Activated CD4-positive, alpha-beta T cell treated with anti-CD3 and anti-CD28 coated beads, Interleukin-2, amount 10 ng/mL, durations not matched to agents 7 days and 5 days (primary cell): ENCODE measurements at regions not wholly inside any gene's neighbourhood (a gene's known extent, or its start where the extent isn't known, plus 50 kb on each side); places are given as distances from the start of the nearest gene placed in this dataset.

ENCODE experiments used
- CTCF ChIA-PET: fragments of 350-600 bp; sonication (Branson Sonifier 250); formaldehyde crosslinking; loops from one replicate; lab custom pipeline; 2021; ENCODE audit warnings: antibody characterized with exemption; lab: Charles Lee
- POLR2A ChIA-PET: fragments of 350-600 bp; sonication (Branson Sonifier 250); formaldehyde crosslinking; loops from one replicate; lab custom pipeline; 2021; ENCODE audit warnings: antibody characterized with exemption; lab: Charles Lee
- DNase-seq: peaks from one replicate; pipeline ENCODE4 v3.0.0-alpha.2; 2020
- H3K27ac Mint-ChIP-seq: one replicate; pipeline ENCODE4 v1.8.0; 2021; ENCODE audit warnings: mild to moderate bottlenecking, moderate library complexity, mixed read lengths
- H3K27me3 Mint-ChIP-seq: one replicate; pipeline ENCODE4 v1.8.0; 2021; ENCODE audit warnings: mixed read lengths
- H3K36me3 Mint-ChIP-seq: one replicate; pipeline ENCODE4 v1.8.0; 2021; ENCODE audit warnings: low read depth, mixed read lengths
- H3K4me1 Mint-ChIP-seq: one replicate; pipeline ENCODE4 v1.8.0; 2021; ENCODE audit warnings: mixed read lengths
- H3K4me3 Mint-ChIP-seq: one replicate; pipeline ENCODE4 v1.8.0; 2021; ENCODE audit warnings: mild to moderate bottlenecking, moderate library complexity, mixed read lengths
- H3K9me3 Mint-ChIP-seq: one replicate; pipeline ENCODE4 v1.8.0; 2021; ENCODE audit warnings: mixed read lengths

GRCh38 chr11:92376146-92376599 lies 151.6 kb downstream of the FAT3 start:
- Mint-ChIP-seq H3K9me3 (no peaks in the 10 kb centered on the region), H3K4me3 (no peak overlapping the region), H3K27me3 (no peaks in the 10 kb centered on the region), H3K27ac (no peak overlapping the region), H3K36me3 (no peaks in the 10 kb centered on the region), H3K4me1 (no peaks in the 10 kb centered on the region)
- ChIA-PET POLR2A (no interaction called here), CTCF (no interaction called here)
- no peak for DNase-seq

GRCh38 chr11:92376680-92377079 lies 152.1 kb downstream of the FAT3 start:
- no peaks in the 10 kb centered on the region for H3K36me3 Mint-ChIP-seq
- no peak overlapping the region for H3K4me3 Mint-ChIP-seq
- H3K27me3 Mint-ChIP-seq, result no peaks in the 10 kb centered on the region
- no peaks in the 10 kb centered on the region for H3K4me1 Mint-ChIP-seq
- POLR2A ChIA-PET, result no interaction called here
- no peaks in the 10 kb centered on the region for H3K9me3 Mint-ChIP-seq
- DNase-seq, result no peak
- no peak overlapping the region for H3K27ac Mint-ChIP-seq
- CTCF ChIA-PET, result no interaction called here

GRCh38 chr11:92380882-92381281 lies 156.3 kb downstream of the FAT3 start:
- ChIA-PET CTCF (no interaction called here), POLR2A (no interaction called here)
- Mint-ChIP-seq H3K4me3 (no peak overlapping the region), H3K9me3 (no peaks in the 10 kb centered on the region), H3K27me3 (no peaks in the 10 kb centered on the region), H3K27ac (no peak overlapping the region), H3K4me1 (no peaks in the 10 kb centered on the region), H3K36me3 (no peaks in the 10 kb centered on the region)
- DNase-seq, result no peak

GRCh38 chr11:92382311-92382710 lies 157.7 kb downstream of the FAT3 start:
- ChIA-PET POLR2A (no interaction called here), CTCF (no interaction called here)
- no peak overlapping the region for H3K4me3 Mint-ChIP-seq
- H3K9me3 Mint-ChIP-seq, result no peaks in the 10 kb centered on the region
- no peaks in the 10 kb centered on the region for H3K4me1 Mint-ChIP-seq
- no peak for DNase-seq
- no peak overlapping the region for H3K27ac Mint-ChIP-seq
- H3K27me3 Mint-ChIP-seq, result no peaks in the 10 kb centered on the region
- no peaks in the 10 kb centered on the region for H3K36me3 Mint-ChIP-seq

- ChIA-PET CTCF (no interaction called here), POLR2A (no interaction called here)
- Mint-ChIP-seq H3K27me3 (no peaks in the 10 kb centered on the region), H3K36me3 (no peaks in the 10 kb centered on the region), H3K9me3 (no peaks in the 10 kb centered on the region), H3K4me1 (no peaks in the 10 kb centered on the region), H3K27ac (no peak overlapping the region), H3K4me3 (no peak overlapping the region)
- no peak for DNase-seq
These were observed 158.8 kb downstream of the FAT3 start for GRCh38 chr11:92383430-92383829.

GRCh38 chr11:92384358-92384757 lies 159.7 kb downstream of the FAT3 start:
- ChIA-PET POLR2A (no interaction called here), CTCF (interaction anchor here (0.9 kb wide), 1 partner anchor 9 kb away, joined by 3 read pairs; no protein-coding TSS in a partner anchor)
- H3K27me3 Mint-ChIP-seq, result no peaks in the 10 kb centered on the region
- H3K36me3 Mint-ChIP-seq, result no peaks in the 10 kb centered on the region
- H3K4me1 Mint-ChIP-seq, result no peaks in the 10 kb centered on the region
- H3K9me3 Mint-ChIP-seq, result no peaks in the 10 kb centered on the region
- H3K27ac Mint-ChIP-seq, result no peak overlapping the region
- H3K4me3 Mint-ChIP-seq, result no peak overlapping the region
- DNase-seq, result no peak

- Mint-ChIP-seq H3K27ac (no peak overlapping the region), H3K27me3 (no peaks in the 10 kb centered on the region), H3K36me3 (no peaks in the 10 kb centered on the region), H3K9me3 (no peaks in the 10 kb centered on the region), H3K4me1 (no peaks in the 10 kb centered on the region), H3K4me3 (no peak overlapping the region)
- no peak for DNase-seq
- POLR2A ChIA-PET, result no interaction called here
- CTCF ChIA-PET, result interaction anchor here (0.9 kb wide), 1 partner anchor 10 kb away, joined by 3 read pairs; no protein-coding TSS in a partner anchor
These were observed 160.2 kb downstream of the FAT3 start for GRCh38 chr11:92384802-92385201.

- Mint-ChIP-seq H3K27me3 (no peaks in the 10 kb centered on the region), H3K27ac (no peak overlapping the region), H3K4me1 (no peaks in the 10 kb centered on the region), H3K4me3 (no peak overlapping the region), H3K9me3 (no peaks in the 10 kb centered on the region), H3K36me3 (no peaks in the 10 kb centered on the region)
- DNase-seq, result no peak
- ChIA-PET CTCF (no interaction called here), POLR2A (no interaction called here)
These were observed 162.0 kb downstream of the FAT3 start for GRCh38 chr11:92386577-92386976.

- Mint-ChIP-seq H3K9me3 (no peaks in the 10 kb centered on the region), H3K4me3 (no peak overlapping the region), H3K4me1 (no peaks in the 10 kb centered on the region), H3K27me3 (no peaks in the 10 kb centered on the region), H3K36me3 (no peaks in the 10 kb centered on the region), H3K27ac (no peak overlapping the region)
- CTCF ChIA-PET, result no interaction called here
- POLR2A ChIA-PET, result no interaction called here
- no peak for DNase-seq
These were observed 163.2 kb downstream of the FAT3 start for GRCh38 chr11:92387859-92388258.

- H3K4me1 Mint-ChIP-seq, result no peaks in the 10 kb centered on the region
These were observed 163.8 kb downstream of the FAT3 start for GRCh38 chr11:92388380-92388779.

GRCh38 chr11:92390783-92391182 lies 166.2 kb downstream of the FAT3 start:
- no peak overlapping the region for H3K27ac Mint-ChIP-seq
- ChIA-PET CTCF (no interaction called here), POLR2A (no interaction called here)
- no peak for DNase-seq
- no peak overlapping the region for H3K4me3 Mint-ChIP-seq
- H3K9me3 Mint-ChIP-seq, result no peaks in the 10 kb centered on the region
- H3K4me1 Mint-ChIP-seq, result no peaks in the 10 kb centered on the region
- H3K36me3 Mint-ChIP-seq, result no peaks in the 10 kb centered on the region
- no peaks in the 10 kb centered on the region for H3K27me3 Mint-ChIP-seq

More at GRCh38 chr11:92388380-92388779, 163.8 kb downstream of the FAT3 start:
- no peak for DNase-seq
- ChIA-PET POLR2A (no interaction called here), CTCF (no interaction called here)
- Mint-ChIP-seq H3K9me3 (no peaks in the 10 kb centered on the region), H3K36me3 (no peaks in the 10 kb centered on the region), H3K27me3 (no peaks in the 10 kb centered on the region), H3K4me3 (no peak overlapping the region), H3K27ac (no peak overlapping the region)

- ChIA-PET POLR2A (no interaction called here), CTCF (no interaction called here)
- Mint-ChIP-seq H3K4me1 (no peaks in the 10 kb centered on the region), H3K27me3 (no peaks in the 10 kb centered on the region), H3K9me3 (no peaks in the 10 kb centered on the region), H3K27ac (no peak overlapping the region), H3K36me3 (no peaks in the 10 kb centered on the region), H3K4me3 (no peak overlapping the region)
- no peak for DNase-seq
These were observed 166.7 kb downstream of the FAT3 start for GRCh38 chr11:92391364-92391763.

GRCh38 chr11:92391808-92392207 lies 167.2 kb downstream of the FAT3 start:
- Mint-ChIP-seq H3K4me1 (no peaks in the 10 kb centered on the region), H3K9me3 (no peaks in the 10 kb centered on the region), H3K36me3 (no peaks in the 10 kb centered on the region), H3K27me3 (no peaks in the 10 kb centered on the region), H3K27ac (no peak overlapping the region), H3K4me3 (no peak overlapping the region)
- ChIA-PET CTCF (no interaction called here), POLR2A (no interaction called here)
- DNase-seq, result no peak

- Mint-ChIP-seq H3K36me3 (no peaks in the 10 kb centered on the region), H3K9me3 (no peaks in the 10 kb centered on the region), H3K27ac (no peak overlapping the region), H3K27me3 (no peaks in the 10 kb centered on the region), H3K4me3 (no peak overlapping the region), H3K4me1 (no peaks in the 10 kb centered on the region)
- CTCF ChIA-PET, result no interaction called here
- DNase-seq, result no peak
- POLR2A ChIA-PET, result no interaction called here
These were observed 168.6 kb downstream of the FAT3 start for GRCh38 chr11:92393218-92393617.
